ENCODE measurements at regions not wholly inside any gene's neighbourhood (a gene's known extent, or its start where the extent isn't known, plus 50 kb on each side); places are given as distances from the start of the nearest gene placed in this dataset.

- intact Hi-C loops (cut with DNase I, micrococcal nuclease) = no loop called here
- Histone ChIP-seq H3K4me1 (ENCODE audit: low read depth) (no peaks in the 10 kb centered on the region), H3K9me3 (no peaks in the 10 kb centered on the region), H3K4me3 (no peak overlapping the region), H3K36me3 (ENCODE audit: low read depth) (no peaks in the 10 kb centered on the region)
- no peak for ATAC-seq
- no peak for TF ChIP-seq CTCF (IDR thresholded peaks at IDR 0.05)
- no peak for DNase-seq
Observed at GRCh38 chr18:61948281-61948741, 55.5 kb upstream of the RNF152 start.

- no peaks in the 10 kb centered on the region for H3K4me1 ChIP-seq (ENCODE audit: low read depth)
- H3K36me3 ChIP-seq (ENCODE audit: low read depth) = no peaks in the 10 kb centered on the region
- H3K4me3 ChIP-seq = no peak overlapping the region
- DNase-seq (no peak), ATAC-seq (no peak)
- no peaks in the 10 kb centered on the region for H3K9me3 ChIP-seq
- TF ChIP-seq CTCF (IDR thresholded peaks at IDR 0.05) = no peak
- intact Hi-C loops (cut with DNase I, micrococcal nuclease) = no loop called here
Observed at GRCh38 chr18:61946449-61946848, 53.6 kb upstream of the RNF152 start.

GRCh38 chr18:61943175-61943964 lies 50.6 kb upstream of the RNF152 start:
- intact Hi-C loops (cut with DNase I, micrococcal nuclease) = no loop called here
- no peaks in the 10 kb centered on the region for H3K4me1 ChIP-seq (ENCODE audit: low read depth)
- no peak for ATAC-seq
- H3K9me3 ChIP-seq = no peaks in the 10 kb centered on the region
- no peak for TF ChIP-seq CTCF (IDR thresholded peaks at IDR 0.05)
- H3K4me3 ChIP-seq = no peak overlapping the region
- DNase-seq = no peak
- H3K36me3 ChIP-seq (ENCODE audit: low read depth) = no peaks in the 10 kb centered on the region

All from mucosa of descending colon (tissue), 3 donors.